ENCODE measurements at regions not wholly inside any gene's neighbourhood (a gene's known extent, or its start where the extent isn't known, plus 50 kb on each side); places are given as distances from the start of the nearest gene placed in this dataset.
"Not testable (repeated sequence)": the region's sequence is repeated elsewhere in the genome, so short reads cannot be mapped to it uniquely, and the experiment has no call there.

DNA sequence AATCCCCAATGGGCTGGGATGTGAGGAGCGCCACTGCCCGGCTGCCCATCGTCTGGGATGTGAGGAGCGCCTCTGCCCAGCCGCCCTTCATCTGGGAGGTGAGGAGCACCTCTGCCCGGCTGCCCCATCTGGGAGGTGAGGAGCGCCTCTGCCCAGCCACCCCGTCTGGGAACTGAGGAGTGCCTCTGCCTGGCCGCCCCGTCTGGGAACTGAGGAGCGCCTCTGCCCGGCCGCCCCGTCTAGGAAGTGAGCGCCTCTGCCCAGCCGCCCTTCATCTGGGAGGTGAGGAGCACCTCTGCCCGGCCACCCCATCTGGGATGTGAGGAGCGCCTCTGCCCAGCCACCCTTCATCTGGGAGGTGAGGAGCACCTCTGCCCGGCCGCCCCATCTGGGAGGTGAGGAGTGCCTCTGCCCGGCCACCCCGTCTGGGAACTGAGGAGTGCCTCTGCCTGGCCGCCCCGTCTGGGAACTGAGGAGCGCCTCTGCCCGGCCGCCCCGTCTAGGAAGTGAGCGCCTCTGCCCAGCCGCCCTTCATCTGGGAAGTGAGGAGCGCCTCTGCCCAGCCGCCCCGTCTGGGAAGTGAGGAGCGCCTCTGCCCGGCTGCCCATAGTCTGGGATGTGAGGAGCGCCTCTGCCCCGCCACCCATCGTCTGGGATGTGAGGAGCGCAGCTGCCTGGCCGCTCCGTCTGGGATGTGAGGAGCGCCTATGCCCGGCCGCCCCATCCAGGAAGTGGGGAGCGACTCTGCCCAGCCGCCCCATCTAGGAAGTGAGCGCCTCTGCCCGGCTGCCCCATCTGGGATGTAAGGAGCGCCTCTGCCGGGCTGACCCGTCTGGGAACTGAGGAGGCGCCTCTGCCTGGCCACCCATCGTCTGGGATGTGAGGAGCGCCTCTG lies 1085.7 kb downstream of the TYW1 start:
- H3K9me3 Mint-ChIP-seq, result peaks cover 10 to 12% of the 10 kb centered on the region in 2 donors
- not testable (repeated sequence) for DNase-seq; H3K4me1 Mint-ChIP-seq; H3K4me3 Mint-ChIP-seq; ATAC-seq (replicated peaks); H3K27me3 Mint-ChIP-seq; H3K36me3 Mint-ChIP-seq; H3K27ac Mint-ChIP-seq

DNA sequence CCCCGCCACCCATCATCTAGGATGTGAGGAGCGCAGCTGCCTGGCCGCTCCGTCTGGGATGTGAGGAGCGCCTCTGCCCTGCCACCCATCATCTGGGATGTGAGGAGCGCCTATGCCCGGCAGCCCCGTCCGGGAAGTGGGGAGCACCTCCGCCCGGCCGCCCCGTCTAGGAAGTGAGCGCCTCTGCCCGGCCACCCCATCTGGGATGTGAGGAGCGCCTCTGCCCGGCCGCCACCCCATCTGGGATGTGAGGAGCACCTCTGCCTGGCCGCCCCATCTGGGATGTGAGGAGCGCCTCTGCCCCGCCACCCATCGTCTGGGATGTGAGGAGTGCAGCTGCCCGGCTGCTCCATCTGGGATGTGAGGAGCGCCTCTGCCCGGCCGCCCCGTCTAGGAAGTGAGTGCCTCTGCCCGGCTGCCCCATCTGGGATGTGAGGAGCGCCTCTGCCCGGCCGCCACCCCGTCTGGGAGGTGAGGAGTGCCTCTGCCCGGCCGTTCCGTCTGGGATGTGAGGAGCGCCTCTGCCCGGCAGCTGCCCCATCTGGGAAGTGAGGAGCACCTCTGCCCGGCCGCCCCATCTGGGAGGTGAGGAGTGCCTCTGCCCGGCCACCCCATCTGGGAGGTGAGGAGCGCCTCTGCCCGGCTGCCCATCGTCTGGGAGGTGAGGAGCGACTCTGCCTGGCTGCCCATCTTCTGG lies 1086.5 kb downstream of the TYW1 start:
- H3K4me1 Mint-ChIP-seq; H3K36me3 Mint-ChIP-seq; H3K27me3 Mint-ChIP-seq; H3K4me3 Mint-ChIP-seq; H3K27ac Mint-ChIP-seq; ATAC-seq (replicated peaks); DNase-seq: not testable (repeated sequence)
- peaks cover 10 to 12% of the 10 kb centered on the region in 2 donors for H3K9me3 Mint-ChIP-seq

GRCh38 chr7:68087401-68087800 lies 1090.8 kb downstream of the TYW1 start:
- ATAC-seq (replicated peaks) (no peak), DNase-seq (no peak)
- Mint-ChIP-seq H3K36me3 (no peaks in the 10 kb centered on the region), H3K27ac (no peak overlapping the region), H3K9me3 (peaks cover 3 to 8% of the 10 kb centered on the region in 2 donors), H3K4me1 (no peaks in the 10 kb centered on the region), H3K4me3 (no peak overlapping the region), H3K27me3 (no peaks in the 10 kb centered on the region)

DNA sequence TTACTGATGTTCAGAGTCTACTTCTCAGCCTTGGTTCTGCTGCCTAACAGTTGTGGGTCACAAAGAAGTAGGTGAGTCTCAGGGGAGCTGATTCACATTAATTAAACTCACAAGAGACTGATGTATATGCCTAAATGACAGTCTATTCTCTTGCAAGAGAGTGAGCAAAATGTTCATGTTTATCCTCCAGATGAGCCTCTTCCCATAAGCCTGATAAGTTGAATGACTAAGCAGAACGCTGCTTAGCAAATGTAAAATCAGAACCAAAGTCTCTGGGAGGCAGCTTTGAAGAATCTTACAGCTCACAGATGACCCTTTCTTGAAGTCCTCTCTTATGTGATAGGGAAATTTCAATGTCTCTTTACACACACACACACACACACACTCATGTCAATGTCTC lies 1092.2 kb downstream of the TYW1 start:
- no peaks in the 10 kb centered on the region for H3K36me3 Mint-ChIP-seq
- no peak for ATAC-seq (replicated peaks)
- H3K9me3 Mint-ChIP-seq, result peaks cover 9 to 12% of the 10 kb centered on the region in 2 donors

GRCh38 chr7:68090256-68090655 lies 1093.6 kb downstream of the TYW1 start:
- H3K27ac Mint-ChIP-seq; ATAC-seq (replicated peaks); H3K4me1 Mint-ChIP-seq; H3K27me3 Mint-ChIP-seq; DNase-seq; H3K4me3 Mint-ChIP-seq; H3K36me3 Mint-ChIP-seq: not testable (repeated sequence)
- peaks cover 6 to 14% of the 10 kb centered on the region in 2 donors for H3K9me3 Mint-ChIP-seq

More for the DNA sequence above, 1092.2 kb downstream of the TYW1 start:
- Mint-ChIP-seq H3K27me3 (no peaks in the 10 kb centered on the region), H3K27ac (no peak overlapping the region), H3K4me1 (no peaks in the 10 kb centered on the region), H3K4me3 (no peak overlapping the region)
- no peak for DNase-seq

DNA sequence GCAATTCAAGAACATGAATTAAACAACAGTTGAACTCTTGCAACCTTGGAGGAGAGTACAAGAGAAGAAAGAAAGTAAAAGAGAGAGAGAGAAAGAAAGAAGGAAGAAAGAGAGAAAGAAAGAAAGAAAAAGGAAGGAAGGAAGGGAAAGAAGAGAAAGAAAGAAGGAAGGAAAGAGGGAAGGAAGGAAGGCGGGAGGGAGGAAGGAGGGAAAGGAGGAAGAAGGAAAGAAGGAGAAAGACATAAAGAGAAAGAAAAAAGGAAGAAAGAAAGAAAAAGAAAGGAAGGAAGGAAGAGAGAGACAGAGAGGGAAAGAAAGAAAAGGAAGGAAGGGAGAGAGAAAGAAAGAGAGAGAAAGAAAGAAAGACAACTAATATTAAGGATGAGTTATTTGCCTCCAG lies 1106.7 kb downstream of the TYW1 start:
- Mint-ChIP-seq H3K27me3 (no peaks in the 10 kb centered on the region), H3K9me3 (peaks cover 0 to 2% of the 10 kb centered on the region in 2 donors), H3K36me3 (peaks cover 0 to 2% of the 10 kb centered on the region in 2 donors), H3K27ac (no peak overlapping the region), H3K4me1 (no peaks in the 10 kb centered on the region), H3K4me3 (no peak overlapping the region)
- no peak for DNase-seq
- ATAC-seq (replicated peaks), result no peak

DNA sequence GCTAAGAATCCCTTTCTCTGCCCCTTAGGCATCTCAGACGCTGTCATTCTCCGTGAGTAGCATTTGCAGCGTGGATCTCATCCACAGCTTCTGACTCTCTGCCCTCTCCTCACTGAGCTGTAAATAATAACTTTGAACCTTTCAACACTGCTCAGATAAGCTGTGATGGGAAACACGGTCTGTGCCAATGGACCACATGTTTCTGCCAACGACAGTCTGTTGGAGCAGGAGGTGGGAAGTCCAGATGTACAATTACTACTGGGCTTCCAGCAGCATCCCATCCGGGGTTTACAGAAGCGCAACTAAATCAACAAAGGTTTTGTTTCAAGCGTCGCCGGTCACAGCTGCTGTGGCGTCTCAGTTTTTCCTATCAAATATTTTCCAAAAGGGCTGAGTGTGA lies 1110.6 kb downstream of the TYW1 start:
- no peak for DNase-seq
- Mint-ChIP-seq H3K4me3 (no peak overlapping the region), H3K9me3 (peaks cover 4% of the 10 kb centered on the region in 2 donors), H3K27ac (no peak overlapping the region), H3K27me3 (no peaks in the 10 kb centered on the region), H3K36me3 (peaks cover 0 to 2% of the 10 kb centered on the region in 2 donors), H3K4me1 (no peaks in the 10 kb centered on the region)
- no peak for ATAC-seq (replicated peaks)

DNA sequence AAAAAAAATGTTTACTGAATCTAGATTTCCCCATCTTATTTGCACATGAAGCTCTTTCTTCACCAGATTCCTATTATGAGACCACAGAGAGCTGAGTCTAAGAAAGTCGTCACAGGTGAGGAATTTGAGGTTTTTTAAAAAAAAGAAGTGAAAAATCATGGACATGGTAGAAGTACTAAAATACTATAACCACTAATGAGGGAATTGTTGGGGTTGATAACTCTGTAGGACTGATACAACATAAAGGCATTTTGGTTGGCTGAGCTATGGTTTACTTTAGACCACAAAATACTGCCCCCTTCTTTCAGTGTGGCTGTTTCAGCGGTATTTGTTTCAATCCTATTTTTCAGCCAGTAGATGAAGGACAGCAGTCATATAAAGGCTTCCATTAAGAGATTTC lies 1111.3 kb downstream of the TYW1 start:
- ATAC-seq (replicated peaks), result no peak
- H3K9me3 Mint-ChIP-seq, result peaks cover 4% of the 10 kb centered on the region in 2 donors
- H3K36me3 Mint-ChIP-seq, result peaks cover 0 to 2% of the 10 kb centered on the region in 2 donors
- no peaks in the 10 kb centered on the region for H3K27me3 Mint-ChIP-seq
- no peak overlapping the region for H3K27ac Mint-ChIP-seq
- no peak overlapping the region for H3K4me3 Mint-ChIP-seq
- DNase-seq, result no peak
- no peaks in the 10 kb centered on the region for H3K4me1 Mint-ChIP-seq

- Mint-ChIP-seq H3K36me3 (no peaks in the 10 kb centered on the region), H3K4me3 (no peak overlapping the region), H3K27me3 (no peaks in the 10 kb centered on the region), H3K9me3 (peaks cover 2 to 4% of the 10 kb centered on the region in 2 donors), H3K4me1 (no peaks in the 10 kb centered on the region), H3K27ac (no peak overlapping the region)
- DNase-seq, result no peak
- no peak for ATAC-seq (replicated peaks)
Observed at GRCh38 chr7:68109299-68109698, 1112.7 kb downstream of the TYW1 start.

DNA sequence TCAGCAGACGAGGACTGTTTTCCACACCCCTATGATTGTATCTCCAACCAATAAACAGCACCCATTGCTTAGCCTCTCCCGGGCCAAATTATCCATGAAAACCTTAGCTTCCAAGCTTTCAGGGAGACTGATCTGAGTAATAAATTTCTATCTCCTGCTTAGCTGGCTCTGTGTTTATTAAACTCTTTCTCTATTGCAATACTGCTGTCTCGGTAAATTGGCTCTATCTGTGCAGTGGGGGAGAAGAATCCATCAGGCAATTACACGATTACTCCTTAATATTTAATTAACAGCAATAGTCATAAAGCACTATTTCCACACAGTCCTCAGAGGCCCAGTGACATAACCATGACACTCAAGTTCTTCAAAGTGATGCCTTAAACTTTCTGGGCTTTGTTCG lies 1122.8 kb downstream of the TYW1 start:
- H3K27me3 Mint-ChIP-seq, result no peaks in the 10 kb centered on the region
- peaks cover 24 to 28% of the 10 kb centered on the region in 2 donors for H3K9me3 Mint-ChIP-seq
- H3K4me3 Mint-ChIP-seq, result no peak overlapping the region
- DNase-seq, result no peak
- no peak overlapping the region for H3K27ac Mint-ChIP-seq
- ATAC-seq (replicated peaks), result no peak
- no peaks in the 10 kb centered on the region for H3K36me3 Mint-ChIP-seq
- no peaks in the 10 kb centered on the region for H3K4me1 Mint-ChIP-seq

GRCh38 chr7:68121056-68121455 lies 1124.4 kb downstream of the TYW1 start:
- H3K36me3 Mint-ChIP-seq, result no peaks in the 10 kb centered on the region
- H3K9me3 Mint-ChIP-seq, result peaks cover 24 to 26% of the 10 kb centered on the region in 2 donors
- no peaks in the 10 kb centered on the region for H3K27me3 Mint-ChIP-seq
- no peak for ATAC-seq (replicated peaks)
- H3K27ac Mint-ChIP-seq, result no peak overlapping the region
- no peak overlapping the region for H3K4me3 Mint-ChIP-seq
- no peaks in the 10 kb centered on the region for H3K4me1 Mint-ChIP-seq
- DNase-seq, result no peak

DNA sequence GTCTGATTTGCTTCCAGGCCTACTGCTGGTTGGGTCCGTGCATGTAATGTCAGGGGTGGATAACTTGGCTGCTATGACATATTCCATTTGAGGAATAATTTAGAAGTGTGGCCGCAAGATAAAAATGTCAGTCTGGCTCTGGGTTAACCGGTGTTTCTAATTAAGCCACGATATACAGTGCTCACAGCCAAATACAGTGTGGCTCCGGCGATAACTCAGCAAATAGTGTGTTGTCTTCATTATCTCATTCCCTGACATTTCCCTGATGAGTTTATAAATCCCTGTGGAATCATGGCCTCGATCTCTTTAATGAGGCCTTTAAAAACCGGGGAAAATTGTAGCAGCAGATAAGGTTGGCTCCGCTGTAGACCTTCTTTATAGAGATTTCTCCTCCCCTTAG lies 1125.0 kb downstream of the TYW1 start:
- no peaks in the 10 kb centered on the region for H3K4me1 Mint-ChIP-seq
- H3K27me3 Mint-ChIP-seq, result no peaks in the 10 kb centered on the region
- DNase-seq (no peak), ATAC-seq (replicated peaks) (no peak)
- no peak overlapping the region for H3K4me3 Mint-ChIP-seq
- no peaks in the 10 kb centered on the region for H3K36me3 Mint-ChIP-seq
- H3K9me3 Mint-ChIP-seq, result peaks cover 20 to 22% of the 10 kb centered on the region in 2 donors
- H3K27ac Mint-ChIP-seq, result no peak overlapping the region

DNA sequence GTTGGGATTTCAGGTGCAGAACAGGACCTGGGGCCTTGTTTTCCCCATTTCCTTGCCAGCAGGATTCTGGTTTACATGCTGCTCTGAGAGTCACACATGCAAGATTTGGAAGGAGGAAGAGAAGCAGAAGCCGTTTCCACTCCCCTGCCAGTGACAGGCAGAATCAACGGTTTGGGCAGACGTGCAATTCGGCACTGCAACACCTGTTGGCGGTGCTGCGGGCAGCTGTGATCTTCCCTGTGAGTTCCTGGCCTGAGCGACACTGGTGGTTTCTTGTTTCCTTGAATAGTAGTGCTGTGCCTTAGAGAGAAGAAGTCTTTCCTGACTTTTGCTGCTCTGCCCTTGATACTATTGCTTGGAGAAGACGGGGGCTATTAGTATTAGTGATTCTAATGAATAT lies 1126.2 kb downstream of the TYW1 start:
- DNase-seq (no peak), ATAC-seq (replicated peaks) (no peak)
- H3K4me1 Mint-ChIP-seq, result no peaks in the 10 kb centered on the region
- peaks cover 19% of the 10 kb centered on the region in 2 donors for H3K9me3 Mint-ChIP-seq
- H3K27me3 Mint-ChIP-seq, result no peaks in the 10 kb centered on the region
- no peak overlapping the region for H3K27ac Mint-ChIP-seq
- H3K4me3 Mint-ChIP-seq, result no peak overlapping the region
- H3K36me3 Mint-ChIP-seq, result no peaks in the 10 kb centered on the region

GRCh38 chr7:68125168-68125567 lies 1128.5 kb downstream of the TYW1 start:
- no peaks in the 10 kb centered on the region for H3K4me1 Mint-ChIP-seq
- no peak for ATAC-seq (replicated peaks)
- no peak overlapping the region for H3K4me3 Mint-ChIP-seq

DNA sequence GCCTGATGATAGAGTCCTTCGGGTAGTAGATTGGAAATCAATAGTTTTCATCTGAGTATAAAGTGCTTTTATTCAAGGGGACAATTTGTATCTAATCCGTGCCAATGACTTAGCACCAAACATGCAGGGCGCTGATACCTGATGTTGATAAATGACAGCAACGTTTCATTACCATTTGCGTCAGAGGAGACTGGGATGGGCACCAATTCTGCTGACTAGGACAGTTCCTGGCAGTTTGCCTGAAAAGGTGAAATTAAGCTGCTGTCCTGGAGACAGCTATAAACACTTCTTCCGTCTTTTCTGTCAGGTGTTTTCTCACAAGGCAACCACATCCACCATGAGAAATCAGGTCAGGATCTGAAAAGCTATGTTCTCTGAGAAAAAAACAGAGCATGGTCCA lies 1136.4 kb downstream of the TYW1 start:
- Mint-ChIP-seq H3K9me3 (peaks cover 0 to 2% of the 10 kb centered on the region in 2 donors), H3K4me1 (no peaks in the 10 kb centered on the region), H3K27ac (no peak overlapping the region), H3K36me3 (no peaks in the 10 kb centered on the region), H3K4me3 (no peak overlapping the region), H3K27me3 (peaks cover 0 to 5% of the 10 kb centered on the region in 2 donors)
- DNase-seq (no peak), ATAC-seq (replicated peaks) (no peak)

More at GRCh38 chr7:68125168-68125567, 1128.5 kb downstream of the TYW1 start:
- Mint-ChIP-seq H3K27ac (no peak overlapping the region), H3K36me3 (no peaks in the 10 kb centered on the region), H3K9me3 (peaks cover 8 to 10% of the 10 kb centered on the region in 2 donors), H3K27me3 (no peaks in the 10 kb centered on the region)
- no peak for DNase-seq

Data from stimulated activated naive B cell treated with anti-CD40 and anti-IgM and Interleukin-4, amounts not matched to agents 10 μg/mL and 1 μg/mL and 100 μg/mL, for 72 hours (primary cell).